ES-I3 (cell line): ENCODE measurements at regions not wholly inside any gene's neighbourhood (a gene's known extent, or its start where the extent isn't known, plus 50 kb on each side); places are given as distances from the start of the nearest gene placed in this dataset.
"Not testable (repeated sequence)": the region's sequence is repeated elsewhere in the genome, so short reads cannot be mapped to it uniquely, and the experiment has no call there.

Source experiments
- H3K36me3 ChIP-seq: 2 replicates; pipeline ENCODE4 v1.6.1; 2013; ENCODE audit warnings: mild to moderate bottlenecking, low read length, control low read depth, moderate library complexity; ENCODE audit not compliant: insufficient read depth
- H3K4me1 ChIP-seq: 2 replicates; pipeline ENCODE4 v1.6.1; 2013; ENCODE audit warnings: mild to moderate bottlenecking, control low read depth, low read length; ENCODE audit not compliant: insufficient read depth
- H3K9ac ChIP-seq: 2 replicates; pipeline ENCODE4 v1.6.1; 2013; ENCODE audit warnings: low read depth, mild to moderate bottlenecking, low read length, moderate library complexity
- H3K9me3 ChIP-seq: 2 replicates; pipeline ENCODE4 v1.6.1; 2013; ENCODE audit warnings: mild to moderate bottlenecking, low read length, moderate library complexity; ENCODE audit not compliant: control insufficient read depth, insufficient read depth

DNA sequence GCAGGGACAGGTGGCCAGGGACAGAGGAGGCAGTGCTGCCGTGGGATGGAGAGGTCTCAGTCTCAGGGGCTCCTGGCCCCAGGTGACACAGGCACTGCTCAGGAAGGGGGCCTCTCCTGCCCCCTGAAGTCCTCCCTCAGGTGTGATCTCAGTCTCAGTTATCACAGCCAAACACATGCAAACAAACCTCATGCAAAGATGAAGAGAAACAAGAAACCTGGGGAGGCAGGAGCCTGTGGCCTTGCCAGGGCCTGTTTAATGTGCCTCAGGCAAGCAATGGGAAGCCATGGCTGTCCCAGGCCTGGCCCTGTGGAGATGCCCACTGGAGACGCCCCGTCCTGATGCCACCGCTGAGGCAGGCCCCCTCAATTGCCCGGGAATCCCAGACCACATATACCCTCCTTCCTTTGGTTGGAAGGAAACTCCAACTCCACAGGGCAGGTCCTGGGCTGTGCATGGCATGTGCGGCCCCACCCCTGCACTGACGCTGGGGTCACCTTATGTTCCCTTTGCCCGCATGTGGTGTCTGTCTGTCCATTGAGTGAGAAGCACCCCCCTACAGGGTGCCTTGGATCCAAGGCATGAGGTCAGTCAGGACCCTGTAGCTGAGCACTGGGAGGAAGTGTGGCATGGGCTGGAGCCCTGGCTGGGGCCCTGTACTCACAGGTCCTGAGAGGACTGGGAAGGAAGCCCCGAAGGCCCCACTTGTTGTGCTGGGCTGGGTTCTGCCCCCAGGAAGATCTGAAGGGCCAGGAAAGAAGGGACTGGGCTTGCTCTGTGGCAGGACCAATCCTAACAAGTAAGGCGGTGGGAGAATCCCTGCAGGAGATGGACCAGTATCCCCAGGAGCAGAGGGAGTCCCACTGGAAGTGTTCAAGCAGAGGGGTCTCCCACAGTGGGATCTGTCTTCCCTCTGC lies 68.8 kb upstream of the RAB6C start:
- no peaks in the 10 kb centered on the region for H3K36me3 ChIP-seq
- H3K9me3 ChIP-seq: no peaks in the 10 kb centered on the region
- H3K9ac ChIP-seq: no peak overlapping the region
- no peaks in the 10 kb centered on the region for H3K4me1 ChIP-seq

DNA sequence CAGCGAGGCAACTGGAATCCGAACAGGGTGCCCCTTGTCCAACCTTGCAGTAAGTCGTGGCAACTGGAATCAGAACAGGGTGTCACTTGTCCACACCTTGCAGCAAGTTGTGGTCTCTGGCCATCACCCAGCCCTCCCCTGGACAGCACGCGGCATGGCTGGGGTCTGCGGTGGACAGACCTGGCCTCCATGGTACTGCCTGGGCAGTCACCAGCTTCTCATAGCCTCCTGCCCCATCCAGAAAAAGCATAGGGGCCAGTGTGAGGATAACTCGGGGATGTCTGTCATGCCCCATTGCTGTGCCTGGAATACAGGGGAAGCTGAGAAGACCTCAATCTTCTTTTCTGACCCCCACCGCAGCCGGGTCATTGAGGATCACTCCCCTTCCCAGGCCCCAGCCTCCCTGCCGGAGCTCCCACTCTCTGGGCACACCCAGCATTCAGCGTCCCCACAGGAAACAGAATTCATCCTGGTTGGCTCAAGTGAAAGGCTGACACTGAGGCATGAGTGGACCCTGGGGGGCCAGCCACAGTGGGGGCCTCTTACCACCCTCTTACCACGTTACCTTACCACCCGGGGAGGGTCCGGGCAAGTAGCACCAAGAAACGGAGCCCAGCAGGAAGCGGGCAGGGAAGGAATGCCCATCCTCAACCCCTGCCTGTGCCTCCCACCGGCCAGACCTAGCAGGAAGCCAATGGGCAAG lies 68.0 kb upstream of the RAB6C start:
- Histone ChIP-seq H3K9me3 (no peaks in the 10 kb centered on the region), H3K9ac (no peak overlapping the region), H3K4me1 (no peaks in the 10 kb centered on the region), H3K36me3 (no peaks in the 10 kb centered on the region)

DNA sequence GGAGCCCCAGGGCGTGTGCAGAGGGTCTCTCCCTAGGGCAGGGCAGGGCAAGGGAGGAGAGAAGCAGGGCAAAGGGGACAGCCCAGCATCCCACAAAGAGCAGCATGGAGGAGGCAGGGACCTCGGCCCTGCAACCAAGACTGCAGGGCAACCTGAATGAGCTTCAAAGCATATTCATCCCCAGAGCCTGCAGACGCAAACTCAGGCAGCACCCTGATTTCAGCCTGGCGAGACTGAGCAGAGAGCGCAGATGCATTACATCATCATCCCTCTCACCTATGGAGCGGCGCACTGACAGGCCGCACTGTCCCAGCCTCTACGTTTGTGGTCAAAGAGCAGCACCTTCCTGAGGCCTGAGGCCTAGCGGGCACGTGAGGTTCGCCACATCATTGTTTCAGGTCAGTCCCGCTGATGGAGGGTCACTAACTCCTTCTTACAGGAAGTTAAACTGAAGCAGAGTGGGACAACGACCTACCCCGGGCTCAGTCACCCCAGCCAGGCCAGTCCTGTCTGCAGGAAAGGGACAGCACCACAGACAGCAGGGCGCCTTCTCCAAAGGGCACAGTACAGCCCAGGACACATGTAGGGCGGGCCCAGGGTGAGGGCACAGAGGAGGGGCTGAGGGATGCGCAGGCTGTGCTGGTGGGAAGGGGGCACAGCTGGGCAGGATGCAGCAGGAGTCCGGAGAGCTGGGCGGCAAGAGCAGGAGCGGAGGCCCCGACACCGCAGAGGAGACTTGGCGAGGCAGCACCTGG lies 67.2 kb upstream of the RAB6C start:
- Histone ChIP-seq H3K4me1 (no peaks in the 10 kb centered on the region), H3K36me3 (no peaks in the 10 kb centered on the region), H3K9ac (no peak overlapping the region), H3K9me3 (no peaks in the 10 kb centered on the region)

DNA sequence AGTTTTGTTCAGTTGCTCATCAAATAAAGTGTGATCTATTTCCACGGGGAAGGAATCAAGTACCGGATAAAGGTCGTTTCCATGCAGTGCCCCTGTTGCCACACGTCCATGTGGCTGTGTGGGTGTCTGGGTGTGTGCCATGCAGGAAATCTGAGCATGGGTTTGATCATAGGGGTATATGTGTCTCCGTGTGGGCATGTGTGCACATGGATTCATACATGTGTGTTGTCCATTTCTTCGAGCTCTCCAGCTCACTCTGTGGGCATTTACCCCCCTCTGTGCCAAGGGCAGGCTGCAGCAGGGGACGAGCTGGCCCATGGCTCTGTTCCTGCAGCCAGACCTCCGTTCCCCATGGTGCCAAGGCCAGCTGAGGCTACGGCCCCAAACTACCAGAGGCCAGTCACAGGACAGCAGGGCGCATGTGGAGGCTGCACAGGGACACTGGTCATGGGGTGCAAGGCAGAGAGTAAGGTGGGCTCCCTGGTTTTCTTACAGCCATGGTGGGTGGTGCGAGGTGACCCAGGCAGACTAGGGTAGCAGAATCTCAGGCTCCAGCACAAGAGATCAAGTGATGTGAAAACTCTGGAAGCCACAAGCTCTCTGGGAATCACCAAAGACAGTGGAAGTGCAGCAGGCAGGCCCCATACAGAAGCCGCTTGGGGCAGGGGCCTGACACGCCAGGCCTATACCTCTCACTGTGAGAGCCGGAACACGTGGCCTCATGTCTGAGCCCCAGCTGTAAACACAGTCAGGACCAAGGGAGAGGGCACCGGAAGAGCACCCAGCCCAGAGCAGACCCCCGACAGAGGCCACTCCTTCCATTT lies 66.4 kb upstream of the RAB6C start:
- H3K36me3 ChIP-seq: no peaks in the 10 kb centered on the region
- 0 out of 2 replicates have a peak, but pooled peaks cover 3% of the 10 kb centered on the region for H3K9me3 ChIP-seq
- no peak overlapping the region for H3K9ac ChIP-seq
- H3K4me1 ChIP-seq: no peaks in the 10 kb centered on the region

DNA sequence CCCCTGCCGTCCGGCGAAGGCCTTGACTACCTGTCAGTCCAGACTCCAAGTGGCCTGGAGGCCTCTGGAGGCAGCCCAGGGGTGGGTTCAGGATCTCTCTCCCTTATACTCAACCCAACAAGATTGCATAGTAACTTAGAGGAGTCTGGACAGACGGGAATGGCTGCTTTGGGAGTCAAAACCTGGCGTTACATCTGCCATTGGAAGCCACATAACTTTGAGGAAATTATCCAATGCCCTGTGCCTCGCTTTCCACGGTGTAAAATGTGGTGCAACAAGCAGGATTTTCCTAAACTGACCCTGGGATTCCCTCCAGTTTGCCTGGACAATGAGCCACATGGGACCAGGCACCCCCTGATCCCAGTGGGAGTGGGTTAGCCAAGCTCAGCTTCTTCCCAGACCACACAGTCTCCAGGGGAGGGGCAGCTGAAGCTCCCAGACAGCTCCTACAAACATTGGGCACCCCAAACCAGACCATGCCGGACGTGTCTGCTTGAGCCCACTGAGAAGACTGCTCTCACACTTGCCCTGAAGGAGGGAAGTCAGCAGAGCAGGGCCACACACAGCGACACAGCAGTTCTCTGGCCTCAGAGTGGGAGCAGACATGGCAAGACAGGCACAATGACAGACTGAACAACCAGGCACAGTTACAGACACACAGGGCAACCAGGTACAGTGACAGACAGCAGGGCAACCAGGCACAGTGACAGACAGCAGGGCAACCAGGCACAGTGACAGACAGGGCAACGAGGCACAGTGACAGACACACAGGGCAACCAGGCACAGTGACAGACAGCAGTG lies 65.6 kb upstream of the RAB6C start:
- no peak overlapping the region for H3K9ac ChIP-seq
- H3K36me3 ChIP-seq: no peaks in the 10 kb centered on the region
- H3K9me3 ChIP-seq: 0 out of 2 replicates have a peak, but pooled peaks cover 3% of the 10 kb centered on the region
- no peaks in the 10 kb centered on the region for H3K4me1 ChIP-seq

DNA sequence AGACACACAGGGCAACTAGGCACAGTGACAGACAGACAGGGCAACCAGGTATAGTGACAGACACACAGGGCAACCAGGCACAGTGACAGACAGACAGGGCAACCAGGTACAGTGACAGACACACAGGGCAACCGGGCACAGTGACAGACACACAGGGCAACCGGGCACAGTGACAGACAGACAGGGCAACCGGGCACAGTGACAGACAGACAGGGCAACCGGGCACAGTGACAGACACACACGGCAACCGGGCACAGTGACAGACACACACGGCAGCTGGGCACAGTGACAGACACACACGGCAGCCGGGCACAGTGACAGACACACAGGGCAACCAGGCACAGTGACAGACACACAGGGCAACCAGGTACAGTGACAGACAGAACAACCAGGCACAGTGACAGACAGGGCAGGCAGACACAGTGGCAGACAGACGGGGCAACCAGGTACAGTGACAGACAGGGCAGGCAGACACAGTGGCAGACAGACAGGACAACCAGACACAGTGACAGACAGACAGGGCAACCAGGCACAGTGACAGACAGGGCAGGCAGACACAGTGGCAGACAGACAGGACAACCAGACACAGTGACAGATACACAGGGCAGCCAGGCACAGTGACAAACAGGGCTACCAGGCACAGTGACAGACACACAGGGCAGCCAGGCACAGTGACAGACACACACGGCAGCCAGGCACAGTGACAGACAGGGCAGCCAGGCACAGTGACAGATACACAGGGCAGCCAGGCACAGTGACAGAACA lies 64.7 kb upstream of the RAB6C start:
- Histone ChIP-seq H3K9ac (no peak overlapping the region), H3K4me1 (no peaks in the 10 kb centered on the region), H3K36me3 (no peaks in the 10 kb centered on the region), H3K9me3 (0 out of 2 replicates have a peak, but pooled peaks cover 3% of the 10 kb centered on the region)

DNA sequence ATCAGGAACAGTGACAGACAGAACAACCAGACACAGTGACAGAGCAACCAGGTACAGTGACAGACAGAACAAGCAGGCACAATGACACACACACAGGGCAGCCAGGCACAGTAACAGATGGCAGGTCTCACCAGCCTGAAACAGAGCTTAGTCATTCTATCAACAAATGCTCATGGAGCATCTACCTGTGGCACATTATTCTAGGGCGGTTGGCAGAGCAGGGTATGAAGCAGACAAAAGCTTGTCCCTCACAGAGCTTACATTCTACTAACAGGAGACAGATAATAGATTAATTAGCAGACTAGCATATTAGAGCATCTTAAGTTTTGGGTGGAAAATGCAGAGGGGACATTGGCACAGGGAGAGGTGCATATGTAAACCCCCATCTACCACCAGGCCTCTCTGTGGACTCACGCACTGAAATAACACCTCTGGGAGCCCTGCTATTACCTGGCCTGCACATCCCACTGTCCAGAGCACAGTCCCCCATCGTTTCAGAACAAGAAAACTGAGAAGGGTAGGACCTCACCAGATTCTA lies 64.1 kb upstream of the RAB6C start:
- H3K9me3 ChIP-seq: 0 out of 2 replicates have a peak, but pooled peaks cover 3% of the 10 kb centered on the region
- H3K4me1 ChIP-seq: no peaks in the 10 kb centered on the region
- H3K9ac ChIP-seq: no peak overlapping the region
- H3K36me3 ChIP-seq: no peaks in the 10 kb centered on the region

DNA sequence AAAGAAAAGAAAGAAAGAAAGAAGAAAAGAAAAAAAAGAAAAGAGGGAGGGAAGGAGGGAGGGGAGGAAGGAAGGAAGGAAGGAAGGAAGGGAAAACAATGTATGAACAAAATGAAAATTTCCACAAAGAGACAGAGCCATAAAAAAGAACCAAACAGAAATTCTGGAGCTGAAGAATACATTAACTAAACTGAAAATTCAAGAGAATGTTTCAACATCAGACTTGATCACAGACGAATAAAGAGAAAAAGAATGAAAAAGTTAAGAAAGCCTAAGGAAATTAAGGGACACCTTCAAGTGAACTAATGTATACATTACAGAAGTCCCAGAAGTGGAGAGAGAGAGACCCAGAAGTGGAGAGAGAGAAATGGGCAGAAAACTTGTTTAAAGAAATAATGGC lies 60.9 kb upstream of the RAB6C start:
- 0 out of 2 replicates have a peak, but pooled peaks cover 3% of the 10 kb centered on the region for H3K9me3 ChIP-seq
- H3K36me3 ChIP-seq: no peaks in the 10 kb centered on the region
- no peak overlapping the region for H3K9ac ChIP-seq
- no peaks in the 10 kb centered on the region for H3K4me1 ChIP-seq

DNA sequence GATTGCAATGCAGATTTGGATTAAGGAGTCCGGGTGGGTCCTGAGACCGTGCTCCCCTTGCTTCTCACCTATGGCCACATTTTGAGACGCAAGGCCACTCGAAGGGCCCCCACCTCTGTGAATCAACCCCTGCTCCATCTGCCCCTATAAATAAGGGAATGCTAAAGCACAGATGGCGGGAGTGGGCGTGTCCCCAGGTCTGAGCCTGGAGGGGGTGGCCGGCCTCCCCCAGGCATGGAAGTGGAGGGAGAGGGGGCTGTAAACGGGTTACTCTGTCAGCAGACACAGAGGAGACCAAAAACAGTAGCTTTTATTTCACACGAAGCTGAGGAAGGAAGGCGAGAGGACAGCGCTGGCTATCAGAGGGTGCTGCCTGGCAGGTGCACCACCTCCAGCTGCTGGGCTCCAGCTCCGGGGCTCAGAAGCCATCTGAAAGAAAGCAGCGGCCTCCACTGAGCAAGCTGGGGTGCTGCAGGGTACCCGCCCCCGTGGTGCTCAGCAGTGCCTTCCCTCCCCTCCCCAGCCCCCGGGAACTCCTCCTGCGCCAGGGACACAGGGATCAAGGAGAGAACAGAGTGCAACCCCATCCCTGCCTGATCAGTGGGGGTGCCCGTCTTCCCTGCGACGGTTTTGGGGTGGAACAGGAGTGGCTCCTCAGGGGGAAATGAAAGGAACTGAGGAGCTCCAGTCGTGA lies 56.7 kb upstream of the RAB6C start:
- 0 out of 2 replicates have a peak, but pooled peaks cover 3% of the 10 kb centered on the region for H3K9me3 ChIP-seq
- peak overlapping the region; percentile 46; the same call in 1 of the 2 replicates for H3K9ac ChIP-seq
- no peaks in the 10 kb centered on the region for H3K4me1 ChIP-seq
- H3K36me3 ChIP-seq: no peaks in the 10 kb centered on the region

DNA sequence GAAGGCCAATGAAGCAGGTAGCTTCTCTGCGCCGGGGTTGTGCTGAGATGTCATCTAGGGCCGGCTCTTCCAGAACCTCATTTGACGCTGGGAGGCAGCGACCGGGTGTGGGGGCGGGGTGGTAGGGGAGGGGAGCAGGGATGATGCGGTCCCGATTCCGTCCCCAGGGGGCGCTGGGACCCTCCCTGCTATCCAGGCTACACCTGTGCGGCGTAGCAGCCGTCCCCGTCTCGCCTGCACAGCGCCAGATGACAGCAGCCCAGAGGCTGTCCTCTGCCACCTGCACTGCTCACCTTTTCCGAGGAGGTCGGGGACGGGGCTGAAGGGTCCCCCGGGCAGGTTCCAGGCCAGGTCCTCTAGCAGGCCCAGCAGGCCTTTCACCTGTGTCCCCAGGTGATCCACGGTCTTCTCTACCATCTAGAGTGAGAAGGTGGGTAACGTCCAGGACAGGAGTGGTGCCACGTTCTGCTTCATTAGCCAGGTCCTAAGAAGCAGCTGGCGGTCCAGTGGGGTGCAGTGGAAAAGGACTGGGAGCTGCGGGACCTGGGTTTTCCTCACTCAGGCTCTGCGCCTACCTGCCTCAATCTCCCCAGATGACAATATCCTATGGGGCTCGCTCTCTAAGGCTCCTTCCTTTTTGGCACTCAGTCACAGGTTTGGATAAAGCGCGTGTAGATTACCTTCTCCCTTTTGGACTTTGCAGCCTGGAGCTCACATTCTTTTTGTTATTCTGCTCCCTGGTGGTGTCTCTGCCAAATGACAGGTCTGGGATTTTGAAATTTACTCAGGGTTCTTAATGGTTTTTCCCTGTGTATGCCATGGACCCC lies 56.0 kb upstream of the RAB6C start:
- no peaks in the 10 kb centered on the region for H3K9me3 ChIP-seq
- peak overlapping the region; percentile 70; the same call in 1 of the 2 replicates for H3K9ac ChIP-seq
- no peaks in the 10 kb centered on the region for H3K36me3 ChIP-seq
- H3K4me1 ChIP-seq: no peaks in the 10 kb centered on the region

DNA sequence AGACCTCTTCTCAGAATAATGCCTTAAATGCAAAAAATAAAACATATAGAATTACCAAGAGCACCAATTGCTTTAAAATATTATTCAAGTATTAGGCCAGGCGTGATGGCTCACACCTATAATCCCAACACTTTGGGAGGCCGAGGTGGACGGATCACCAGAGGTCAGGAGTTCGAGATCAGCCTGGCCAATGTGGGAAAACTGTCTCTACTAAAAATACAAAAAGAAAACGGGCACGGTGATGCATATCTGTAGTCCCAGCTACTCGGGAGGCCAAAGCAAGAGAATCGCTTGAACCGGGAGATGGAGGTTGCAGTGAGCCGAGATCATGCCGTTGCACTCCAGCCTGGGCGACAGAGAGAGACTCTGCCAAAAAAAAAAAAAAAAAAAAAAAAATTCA lies 55.4 kb upstream of the RAB6C start:
- not testable (repeated sequence) for H3K36me3 ChIP-seq, H3K9ac ChIP-seq, H3K9me3 ChIP-seq, H3K4me1 ChIP-seq
